Stimulated activated CD4-positive, alpha-beta T cell treated with anti-CD3 and anti-CD28 coated beads, Interleukin-15, amount 100 ng/mL, for 24 hours (primary cell): ENCODE measurements at regions not wholly inside any gene's neighbourhood (a gene's known extent, or its start where the extent isn't known, plus 50 kb on each side); places are given as distances from the start of the nearest gene placed in this dataset.
A peak's percentile ranks its signal among the peaks of the same experiment; 100 is the strongest.
"Not testable (repeated sequence)": the region's sequence is repeated elsewhere in the genome, so short reads cannot be mapped to it uniquely, and the experiment has no call there.

ENCODE experiments used
- DNase-seq: peaks from one replicate; pipeline ENCODE4 v3.0.0-alpha.2; 2020

- DNase-seq: not testable (repeated sequence)
These were observed 2777.4 kb upstream of the TPTE start for GRCh38 chr21:7743940-7744339.

- DNase-seq: not testable (repeated sequence)
These were observed 2776.8 kb upstream of the TPTE start for GRCh38 chr21:7744406-7745099.

GRCh38 chr21:7745100-7745450 is 2776.3 kb upstream of the TPTE start:
- not testable (repeated sequence) for DNase-seq

GRCh38 chr21:7747964-7748363 is 2773.4 kb upstream of the TPTE start:
- not testable (repeated sequence) for DNase-seq

- not testable (repeated sequence) for DNase-seq
These were observed 2768.8 kb upstream of the TPTE start for GRCh38 chr21:7752611-7753010.

GRCh38 chr21:7753380-7753877 is 2768.0 kb upstream of the TPTE start:
- DNase-seq: peak; percentile 44

- not testable (repeated sequence) for DNase-seq
These were observed 2751.4 kb upstream of the TPTE start for GRCh38 chr21:7769985-7770384.

- DNase-seq: not testable (repeated sequence)
These were observed 2747.2 kb upstream of the TPTE start for GRCh38 chr21:7774219-7774618.

GRCh38 chr21:7775327-7775984 is 2745.9 kb upstream of the TPTE start:
- not testable (repeated sequence) for DNase-seq

GRCh38 chr21:7776035-7776434 is 2745.3 kb upstream of the TPTE start:
- not testable (repeated sequence) for DNase-seq

GRCh38 chr21:7776622-7777021 is 2744.8 kb upstream of the TPTE start:
- not testable (repeated sequence) for DNase-seq

- DNase-seq: not testable (repeated sequence)
These were observed 2744.1 kb upstream of the TPTE start for GRCh38 chr21:7777289-7777688.

- not testable (repeated sequence) for DNase-seq
These were observed 2733.8 kb upstream of the TPTE start for GRCh38 chr21:7787427-7788078.

GRCh38 chr21:7793797-7794196 is 2727.6 kb upstream of the TPTE start:
- DNase-seq: not testable (repeated sequence)

- not testable (repeated sequence) for DNase-seq
These were observed 2724.1 kb upstream of the TPTE start for GRCh38 chr21:7797328-7797727.

GRCh38 chr21:7798446-7798845 is 2722.9 kb upstream of the TPTE start:
- not testable (repeated sequence) for DNase-seq

GRCh38 chr21:7799697-7800096 is 2721.7 kb upstream of the TPTE start:
- not testable (repeated sequence) for DNase-seq

GRCh38 chr21:7813475-7813874 is 2707.9 kb upstream of the TPTE start:
- DNase-seq: not testable (repeated sequence)

GRCh38 chr21:7817013-7817412 is 2704.4 kb upstream of the TPTE start:
- not testable (repeated sequence) for DNase-seq

GRCh38 chr21:7819301-7819700 is 2702.1 kb upstream of the TPTE start:
- DNase-seq: not testable (repeated sequence)

GRCh38 chr21:7825627-7826026 is 2695.8 kb upstream of the TPTE start:
- DNase-seq: not testable (repeated sequence)

- DNase-seq: not testable (repeated sequence)
These were observed 2695.2 kb upstream of the TPTE start for GRCh38 chr21:7826174-7826573.

GRCh38 chr21:7828260-7828659 is 2693.1 kb upstream of the TPTE start:
- DNase-seq: not testable (repeated sequence)

- not testable (repeated sequence) for DNase-seq
These were observed 2692.0 kb upstream of the TPTE start for GRCh38 chr21:7829411-7829810.
